ENCODE measurements at regions not wholly inside any gene's neighbourhood (a gene's known extent, or its start where the extent isn't known, plus 50 kb on each side); places are given as distances from the start of the nearest gene placed in this dataset.
"Not testable (repeated sequence)": the region's sequence is repeated elsewhere in the genome, so short reads cannot be mapped to it uniquely, and the experiment has no call there.

DNA sequence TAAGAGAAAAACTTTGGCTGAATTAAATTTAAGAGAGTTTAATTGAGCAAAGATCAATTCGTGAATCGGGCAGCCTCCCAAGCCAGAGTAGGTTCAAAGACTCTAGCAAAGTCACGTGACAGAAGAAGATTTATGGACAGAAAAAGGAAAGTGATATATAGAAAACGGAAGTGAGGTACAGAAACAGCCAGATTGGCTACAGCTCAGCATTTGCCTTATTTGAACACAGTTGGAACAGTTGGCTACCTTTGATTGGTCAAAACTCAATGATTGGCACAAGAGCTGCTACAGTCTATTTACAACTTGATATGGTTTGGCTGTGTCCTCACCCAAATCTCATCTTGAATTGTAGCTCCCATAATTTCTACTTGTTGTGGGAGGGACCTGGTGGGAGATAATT is 102.6 kb downstream of the PLG start:
- DNase-seq, result no peak

DNA sequence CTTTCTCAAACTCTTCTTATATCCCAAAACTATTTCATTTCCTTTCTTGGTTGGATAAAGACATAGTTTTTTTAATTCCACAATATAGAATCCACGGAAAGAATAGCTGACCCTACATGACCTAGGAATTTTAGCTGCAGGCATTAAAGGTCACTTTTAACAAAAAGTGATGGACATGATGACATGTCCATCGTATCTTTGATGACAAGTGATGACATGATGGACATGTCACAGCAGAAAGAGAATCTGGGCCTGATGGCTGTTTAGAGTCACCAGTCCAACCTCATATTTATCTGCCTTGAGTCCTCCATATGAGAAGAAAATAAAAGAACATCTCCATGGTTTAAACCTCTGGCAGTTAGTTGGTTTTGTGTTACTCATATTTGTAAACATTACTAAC is 106.2 kb downstream of the PLG start:
- no peak for DNase-seq

DNA sequence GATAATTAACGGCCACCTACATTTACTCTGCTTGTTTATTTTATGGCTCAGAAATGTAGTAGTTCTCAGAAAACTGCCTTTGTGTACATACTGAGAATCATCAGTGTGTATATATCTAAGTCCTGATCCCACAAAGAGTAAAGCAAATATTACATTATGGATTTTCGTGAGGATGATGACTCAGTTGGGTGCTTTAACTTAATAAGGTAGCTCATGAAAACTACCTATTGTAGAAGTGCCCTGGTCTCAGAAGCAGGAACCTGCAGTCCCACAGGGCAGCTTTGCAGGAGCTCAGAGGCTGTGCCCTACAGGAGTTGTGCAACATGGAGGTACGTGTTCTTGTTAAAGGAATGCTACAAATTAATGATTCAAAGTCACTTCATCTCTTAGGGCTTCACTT is 108.2 kb downstream of the PLG start:
- DNase-seq, result no peak

DNA sequence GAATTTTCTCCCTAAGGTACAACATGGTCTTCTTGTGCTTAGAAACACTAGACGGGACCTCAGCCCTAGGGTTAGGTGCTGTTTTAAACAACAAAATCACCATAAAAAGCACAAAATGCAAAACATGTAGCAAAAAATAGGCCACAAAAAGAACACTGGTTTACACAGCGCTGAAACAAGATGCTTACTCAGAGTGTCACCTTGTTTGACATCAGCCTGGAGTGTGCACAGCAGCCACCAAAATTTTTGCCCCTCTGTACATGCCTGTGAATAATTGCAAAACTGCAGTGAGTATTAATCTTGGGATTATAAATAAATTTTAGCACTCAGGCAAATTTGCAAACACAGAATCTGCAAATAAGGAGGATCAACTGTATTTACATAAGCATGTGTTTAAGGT is 110.1 kb downstream of the PLG start:
- DNase-seq, result no peak

DNA sequence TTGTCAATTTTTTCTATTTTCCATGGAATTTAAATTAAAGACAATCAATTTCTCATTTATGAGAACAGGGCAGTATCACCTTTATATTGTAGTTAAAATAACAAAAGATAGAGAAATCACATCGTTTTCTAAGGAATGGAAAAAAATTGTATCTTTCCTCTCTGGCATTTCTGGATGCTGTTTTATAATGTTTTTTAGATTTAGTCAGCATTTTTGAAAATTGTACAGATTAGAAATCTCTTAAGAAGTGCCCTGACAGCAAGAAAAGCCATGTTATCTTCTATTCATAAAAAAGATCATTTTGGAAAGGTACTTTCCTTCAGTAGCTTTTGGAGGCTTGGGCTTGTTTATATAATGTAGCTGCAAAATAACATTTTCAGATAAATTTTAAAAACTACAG is 116.9 kb downstream of the PLG start:
- no peak for DNase-seq

DNA sequence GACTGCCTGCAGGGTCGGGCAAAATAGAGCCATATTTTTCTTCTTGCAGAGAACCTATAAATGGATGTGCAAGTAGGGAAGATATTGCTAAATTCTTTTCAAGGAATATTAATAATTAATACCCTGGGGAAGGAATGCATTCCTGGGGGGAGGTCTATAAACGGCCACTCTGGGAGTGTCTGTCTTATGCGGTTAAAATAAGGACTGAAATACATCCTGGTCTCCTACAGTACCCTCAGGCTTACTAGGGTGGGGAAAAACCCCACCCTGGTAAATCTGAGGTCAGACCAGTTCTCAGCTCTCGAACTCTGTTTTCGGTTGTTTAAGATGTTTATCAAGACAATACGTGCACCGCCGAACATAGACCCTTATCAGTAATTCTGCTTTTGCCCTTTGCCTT is 118.6 kb downstream of the PLG start:
- DNase-seq, result not testable (repeated sequence)

DNA sequence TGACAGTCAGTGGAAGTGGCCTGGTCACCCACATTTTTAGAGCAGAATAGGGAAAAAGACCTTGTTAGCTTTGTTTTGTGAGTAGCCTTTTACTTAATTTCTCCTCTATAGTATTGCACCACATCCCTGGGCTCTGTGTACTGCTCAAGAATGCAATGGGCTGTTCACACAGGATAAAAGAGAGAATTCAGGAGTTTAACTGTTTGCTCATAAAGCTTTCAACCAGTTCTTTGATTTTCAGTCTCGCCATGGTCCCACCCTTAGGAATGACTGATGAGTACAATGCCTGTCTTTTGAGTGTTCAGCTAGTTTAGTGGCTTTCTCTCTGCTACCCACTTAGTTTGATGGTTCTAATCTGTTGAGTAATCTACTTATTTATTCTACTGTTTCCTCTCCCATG is 129.7 kb downstream of the PLG start:
- no peak for DNase-seq

DNA sequence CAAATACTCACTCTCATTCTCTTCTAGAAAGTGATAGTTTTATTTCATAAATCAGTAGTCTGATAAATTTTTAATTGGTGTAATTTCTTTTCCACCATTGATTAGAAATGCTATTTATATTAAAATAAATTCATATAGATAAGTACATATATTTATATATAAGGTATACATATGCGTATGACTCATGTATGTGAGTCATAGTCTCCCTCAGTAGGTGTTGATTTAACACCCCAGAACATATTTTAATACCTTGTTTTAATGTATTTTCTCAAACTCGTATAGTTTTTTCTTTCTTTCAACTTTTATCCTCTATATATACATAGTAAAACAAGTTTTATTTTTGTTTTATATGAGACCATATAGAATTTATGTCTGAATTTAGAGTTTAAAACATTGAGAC is 130.4 kb downstream of the PLG start:
- no peak for DNase-seq

DNA sequence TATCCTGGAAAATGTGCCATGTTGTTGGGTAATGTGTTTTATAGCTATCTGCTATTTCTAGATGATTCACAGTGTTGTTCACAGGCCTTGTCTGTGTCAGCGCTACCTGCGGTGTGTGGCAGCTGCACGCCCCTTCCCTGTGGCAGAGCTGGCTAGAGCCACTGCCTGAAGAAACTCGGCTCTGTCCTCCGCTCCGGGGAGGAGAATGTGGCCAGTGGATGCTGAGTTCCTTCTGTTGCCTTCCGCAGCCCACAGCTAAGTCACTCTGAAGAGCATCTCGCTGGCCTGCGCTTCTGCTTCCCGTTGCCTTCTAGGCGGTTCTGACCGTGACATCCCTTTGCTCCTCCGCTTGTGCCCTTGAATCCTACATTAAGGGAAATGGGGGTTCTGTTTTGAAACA is 135.1 kb downstream of the PLG start:
- DNase-seq, result no peak

DNA sequence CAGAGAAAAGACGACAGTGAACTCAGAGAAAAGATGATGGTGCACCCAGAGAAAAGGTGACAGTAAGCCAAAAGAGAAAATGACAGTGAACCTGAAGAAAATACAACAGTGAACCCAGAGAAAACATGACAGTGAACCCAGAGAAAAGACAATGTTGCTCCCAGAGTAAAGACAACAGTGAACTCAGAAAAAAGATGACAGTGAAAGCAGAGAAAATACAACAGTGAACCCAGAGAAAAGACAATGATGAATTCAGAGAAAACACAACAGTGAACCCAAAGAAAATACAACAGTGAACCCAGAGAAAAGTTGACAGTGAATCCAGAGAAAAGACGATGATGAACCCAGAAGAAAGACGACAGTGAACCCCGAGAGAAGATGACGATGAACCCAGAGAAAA is 140.5 kb upstream of the MAP3K4 start:
- no peak for DNase-seq

DNA sequence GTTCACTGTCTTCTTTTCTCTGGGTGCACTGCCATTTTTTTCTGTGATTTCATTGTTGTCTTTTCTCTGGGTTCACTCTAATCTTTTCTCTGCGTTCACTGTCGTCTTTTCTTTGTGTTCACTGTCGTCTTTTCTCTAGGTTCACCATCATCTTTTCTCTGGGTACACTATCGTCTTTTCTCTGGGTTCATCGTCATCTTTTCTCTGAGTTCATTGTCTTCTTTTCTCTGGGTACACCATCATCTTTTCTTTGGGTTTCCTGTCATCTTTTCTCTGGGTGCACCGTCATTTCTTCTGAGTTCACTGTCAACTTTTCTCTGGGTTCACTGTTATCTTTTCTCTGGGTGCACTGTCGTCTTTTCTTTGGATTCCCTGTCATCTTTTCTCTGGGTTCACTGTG is 137.6 kb upstream of the MAP3K4 start:
- DNase-seq, result no peak

DNA sequence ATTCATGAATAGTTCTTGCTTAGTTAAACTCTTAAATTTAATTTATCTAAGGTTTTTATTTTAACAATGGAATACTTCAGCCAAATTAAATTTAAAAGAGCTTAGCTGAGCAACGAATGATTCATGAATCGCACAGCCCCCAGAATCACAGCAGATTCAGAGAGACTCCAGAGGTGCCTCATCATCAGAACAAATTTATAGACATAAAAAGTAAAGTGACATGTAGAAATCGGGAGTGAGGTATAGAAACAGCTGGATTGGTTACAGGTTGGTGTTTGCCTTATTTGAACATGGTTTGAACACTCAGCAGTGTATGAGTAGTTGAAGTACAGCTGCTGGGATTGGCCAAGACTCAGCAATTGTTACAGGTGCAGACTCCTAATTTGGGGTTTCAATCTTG is 132.7 kb upstream of the MAP3K4 start:
- no peak for DNase-seq

DNA sequence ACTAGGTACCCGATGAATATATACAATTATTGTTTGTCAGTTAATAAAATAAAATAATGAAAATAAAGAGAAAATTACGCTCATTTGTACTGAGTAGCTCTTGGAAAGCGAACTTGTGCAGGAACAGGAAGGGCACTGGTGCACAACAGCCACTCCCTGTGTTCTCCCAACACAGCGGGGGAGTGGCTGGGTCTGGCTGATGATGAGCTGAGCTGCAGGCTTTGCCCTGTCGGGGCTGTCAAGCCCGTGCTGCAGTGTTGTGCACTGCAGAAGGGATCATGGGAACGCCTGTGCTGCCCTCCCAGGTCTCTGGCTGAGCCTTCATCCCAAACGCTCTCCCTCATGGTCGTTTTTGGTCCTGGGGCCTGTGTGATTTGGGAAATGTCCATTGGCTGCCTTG is 131.7 kb upstream of the MAP3K4 start:
- no peak for DNase-seq

DNA sequence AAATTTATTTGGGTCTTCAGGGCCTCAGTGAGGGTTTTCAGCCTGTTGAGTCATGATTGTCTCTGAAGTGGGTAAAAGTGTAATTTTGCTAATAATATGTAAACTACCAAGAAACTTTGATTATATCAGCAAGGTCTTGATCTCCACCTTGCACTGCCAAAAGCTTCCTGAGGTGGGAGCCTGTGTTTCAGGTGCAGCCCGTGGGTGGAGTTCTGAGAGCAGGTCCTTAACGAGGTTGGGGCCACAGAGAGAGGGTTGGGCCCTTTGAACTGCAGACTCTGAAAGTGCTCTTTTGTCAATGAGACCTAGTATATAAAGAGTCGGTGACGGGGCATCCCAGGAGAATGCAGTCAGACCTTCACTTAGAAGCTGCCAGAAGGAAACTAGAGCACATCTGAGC is 129.7 kb upstream of the MAP3K4 start:
- no peak for DNase-seq

DNA sequence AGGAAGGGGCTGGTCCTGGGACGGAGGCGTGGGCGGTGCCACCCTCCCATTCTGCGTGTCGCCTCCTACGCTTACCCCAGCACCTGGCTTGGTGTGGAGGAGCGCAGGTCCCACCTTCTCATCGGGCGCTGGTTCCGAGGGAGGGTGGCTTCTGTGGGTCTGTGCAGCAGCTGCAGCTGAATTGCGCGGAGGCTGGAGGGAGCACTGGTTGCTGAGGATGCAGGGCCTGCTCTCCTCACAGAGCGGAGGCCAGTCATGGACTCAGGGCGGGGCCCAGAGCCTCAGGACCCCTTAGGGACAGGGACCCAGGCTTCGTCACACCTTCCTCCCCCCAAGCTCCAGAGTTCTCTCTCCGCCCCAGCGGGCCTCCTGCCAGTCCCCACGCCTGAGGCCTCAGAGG is 127.8 kb upstream of the MAP3K4 start:
- no peak for DNase-seq

DNA sequence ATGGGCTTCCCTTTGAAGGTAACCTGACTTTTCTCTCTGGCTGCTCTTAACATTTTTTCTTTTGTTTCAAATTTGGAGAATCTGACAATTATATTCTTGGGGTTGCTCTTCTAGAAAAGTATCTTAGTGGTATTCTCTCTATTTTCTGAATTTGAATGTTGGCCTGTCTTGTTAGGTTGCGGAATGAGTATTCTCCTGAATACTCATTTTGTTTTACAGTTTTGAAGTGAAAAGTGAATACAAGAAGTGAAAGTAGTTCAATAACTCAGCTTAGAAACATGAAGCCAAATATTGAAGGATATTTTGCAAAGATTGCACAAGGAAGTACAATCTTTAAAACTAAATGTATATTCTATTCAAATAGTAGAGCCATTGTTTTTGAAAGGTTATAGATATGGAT is 120.2 kb upstream of the MAP3K4 start:
- no peak for DNase-seq

DNA sequence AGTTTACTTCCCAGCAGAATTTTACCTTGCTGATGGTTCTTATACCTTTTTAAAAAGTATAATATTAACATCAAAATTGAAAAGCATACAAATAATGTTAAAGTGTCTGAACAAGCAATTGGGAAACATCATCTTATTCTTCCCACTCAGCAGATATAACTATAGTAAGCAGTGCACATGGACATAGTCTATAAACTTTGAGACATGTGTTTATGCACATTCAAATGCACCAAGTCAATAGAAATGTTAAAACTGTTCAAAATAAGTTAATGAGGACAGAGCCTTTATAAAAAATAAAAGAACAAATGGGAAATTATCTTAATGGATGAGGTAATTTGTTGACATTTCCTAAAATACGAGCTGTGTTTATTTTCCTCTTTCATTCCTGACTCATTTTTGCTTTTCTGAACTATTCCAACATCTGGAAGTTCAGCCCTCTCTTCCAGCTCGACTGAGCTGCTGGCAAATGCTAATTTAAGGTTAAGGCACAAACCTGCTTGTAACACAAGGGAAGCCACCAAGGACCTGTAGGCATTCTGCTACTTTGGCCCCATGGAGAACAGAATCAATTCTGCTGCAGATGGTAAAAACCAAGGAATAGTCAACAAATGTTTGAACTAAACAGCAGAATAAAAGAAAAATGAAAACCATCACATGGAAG is 110.3 kb upstream of the MAP3K4 start:
- DNase-seq, result no peak

DNA sequence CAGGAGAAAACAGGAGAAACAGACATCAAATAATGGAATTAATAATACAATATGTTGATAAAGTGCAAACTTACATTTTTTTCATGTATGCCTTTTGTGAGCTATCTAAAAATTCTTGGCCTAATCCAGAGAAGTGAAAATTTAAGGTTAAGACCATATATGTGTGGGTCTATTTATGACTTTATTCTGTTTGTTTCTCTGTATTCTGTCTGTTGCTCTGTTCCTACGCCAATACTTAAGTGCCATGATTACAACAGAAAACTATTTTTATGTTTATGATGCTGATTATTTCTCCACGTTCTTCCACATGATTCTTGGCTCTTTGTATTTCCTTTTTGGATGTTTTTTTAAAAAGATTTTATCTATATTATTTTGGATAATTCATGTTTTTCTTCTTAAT is 109.6 kb upstream of the MAP3K4 start:
- no peak for DNase-seq

DNA sequence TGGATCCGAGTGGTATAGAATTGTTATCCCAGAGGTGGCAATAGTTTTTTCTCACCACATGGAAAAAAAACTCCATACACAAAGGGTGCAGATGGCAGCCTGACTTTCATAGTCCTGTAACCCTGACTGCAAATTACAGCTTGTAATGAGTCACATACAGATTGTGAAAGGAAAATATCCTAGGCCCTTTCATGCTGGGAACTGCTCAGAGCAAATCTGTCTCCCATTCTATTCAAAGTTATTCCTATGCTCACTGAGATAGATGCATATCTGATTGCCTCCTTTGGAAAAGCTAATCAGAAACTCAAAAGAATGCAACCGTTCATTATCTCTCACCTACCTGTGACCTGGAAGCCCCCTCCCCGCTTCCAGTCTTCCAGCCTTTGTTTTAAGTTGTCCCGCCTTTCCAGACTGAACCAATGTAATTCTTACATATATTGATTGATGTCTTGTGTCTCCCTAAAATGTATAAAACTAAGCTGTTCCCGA is 108.7 kb upstream of the MAP3K4 start:
- DNase-seq, result no peak

DNA sequence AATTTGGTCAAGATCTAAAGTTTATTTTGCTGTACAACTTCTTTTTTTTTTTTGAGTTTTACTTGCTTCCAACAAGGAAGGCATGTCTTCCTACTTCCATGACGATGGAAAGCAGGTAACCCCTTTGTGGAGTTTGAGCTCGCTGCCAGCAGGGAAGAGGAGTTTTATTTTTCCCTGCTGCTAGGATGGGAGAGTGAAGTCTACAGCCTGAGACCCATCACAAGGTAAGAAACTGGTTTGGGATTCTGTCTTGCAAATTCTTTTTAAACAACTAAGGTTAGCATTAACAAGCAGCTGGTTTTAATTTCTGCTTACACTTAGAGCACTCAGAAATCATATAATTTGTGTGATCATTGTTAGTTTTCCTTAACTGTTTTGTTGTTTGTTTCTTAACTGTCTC is 108.0 kb upstream of the MAP3K4 start:
- DNase-seq, result no peak

DNA sequence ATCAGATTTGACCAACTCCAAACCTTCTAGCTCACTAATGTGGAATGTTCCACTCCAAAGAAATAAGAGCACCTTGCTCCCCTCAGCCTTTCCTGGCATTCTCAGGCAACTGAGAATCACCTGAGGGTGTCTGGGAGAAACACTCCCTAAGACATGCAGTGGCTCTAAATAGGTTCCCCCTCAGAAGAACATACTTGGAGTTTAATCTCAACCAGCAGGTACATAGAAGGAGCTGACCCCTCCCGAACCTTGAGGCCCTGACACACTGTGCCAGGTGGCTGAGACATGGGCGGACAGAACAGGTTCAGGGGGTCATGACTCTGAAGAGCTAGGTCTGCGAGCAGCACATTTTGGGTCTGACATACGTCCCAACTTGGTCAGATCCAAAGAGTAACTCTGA is 107.6 kb upstream of the MAP3K4 start:
- no peak for DNase-seq

DNA sequence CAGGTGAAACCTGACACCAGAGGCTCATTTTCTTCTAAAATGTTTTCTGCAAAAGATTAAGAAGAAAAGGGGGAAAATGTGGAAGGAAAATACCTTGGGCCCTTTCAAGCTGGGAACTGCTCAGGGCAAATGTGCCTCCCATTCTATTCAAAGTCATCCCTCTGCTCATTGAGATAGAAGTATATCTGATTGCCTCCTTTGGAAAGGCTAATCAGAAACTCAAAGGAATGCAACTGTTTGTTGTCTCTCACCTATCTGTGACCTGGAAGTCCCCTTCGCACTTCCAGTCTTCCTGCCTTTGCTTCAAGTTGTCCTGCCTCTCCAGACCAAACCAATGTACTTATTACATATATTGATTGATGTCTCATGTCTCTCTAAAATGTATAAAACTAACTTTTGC is 102.4 kb upstream of the MAP3K4 start:
- DNase-seq, result not testable (repeated sequence)

DNA sequence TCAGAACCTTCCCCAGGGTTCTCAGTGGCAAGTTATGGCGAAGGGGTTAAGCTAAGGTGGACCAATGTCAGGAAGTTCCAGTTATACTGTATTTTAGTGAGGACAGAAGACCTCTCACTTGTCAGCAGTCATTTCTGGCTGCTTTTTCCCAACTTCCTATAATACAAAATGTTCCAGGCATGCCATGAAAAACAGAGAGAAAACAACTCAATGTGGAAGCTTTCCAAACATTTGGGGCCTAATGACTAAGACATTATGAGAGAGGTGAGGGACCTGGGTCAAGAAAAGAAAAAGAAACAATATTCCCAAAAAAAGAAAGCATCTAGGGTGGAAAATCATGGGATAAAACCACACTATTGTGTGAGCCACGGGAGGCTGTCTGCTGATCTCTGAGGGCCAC is 99.9 kb upstream of the MAP3K4 start:
- DNase-seq, result no peak

DNA sequence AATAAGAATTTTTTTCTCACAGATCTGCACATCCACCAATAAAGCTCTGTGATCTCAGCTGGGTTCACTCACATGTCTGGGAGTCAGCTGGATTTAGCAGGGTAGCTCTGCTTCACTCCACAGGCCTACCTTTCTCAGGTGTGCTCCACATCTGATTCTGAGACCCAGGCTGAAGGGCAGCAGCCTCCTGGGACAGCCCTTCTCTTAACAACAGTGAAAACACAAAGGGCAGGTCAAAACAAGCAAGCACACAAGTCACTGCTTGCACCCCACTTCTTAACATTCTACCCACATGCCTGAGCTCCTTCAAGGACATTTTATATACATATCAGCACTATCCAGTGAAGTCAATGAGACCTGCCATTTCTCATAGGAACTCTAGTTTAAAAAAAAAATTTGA is 96.0 kb upstream of the MAP3K4 start:
- no peak for DNase-seq

DNA sequence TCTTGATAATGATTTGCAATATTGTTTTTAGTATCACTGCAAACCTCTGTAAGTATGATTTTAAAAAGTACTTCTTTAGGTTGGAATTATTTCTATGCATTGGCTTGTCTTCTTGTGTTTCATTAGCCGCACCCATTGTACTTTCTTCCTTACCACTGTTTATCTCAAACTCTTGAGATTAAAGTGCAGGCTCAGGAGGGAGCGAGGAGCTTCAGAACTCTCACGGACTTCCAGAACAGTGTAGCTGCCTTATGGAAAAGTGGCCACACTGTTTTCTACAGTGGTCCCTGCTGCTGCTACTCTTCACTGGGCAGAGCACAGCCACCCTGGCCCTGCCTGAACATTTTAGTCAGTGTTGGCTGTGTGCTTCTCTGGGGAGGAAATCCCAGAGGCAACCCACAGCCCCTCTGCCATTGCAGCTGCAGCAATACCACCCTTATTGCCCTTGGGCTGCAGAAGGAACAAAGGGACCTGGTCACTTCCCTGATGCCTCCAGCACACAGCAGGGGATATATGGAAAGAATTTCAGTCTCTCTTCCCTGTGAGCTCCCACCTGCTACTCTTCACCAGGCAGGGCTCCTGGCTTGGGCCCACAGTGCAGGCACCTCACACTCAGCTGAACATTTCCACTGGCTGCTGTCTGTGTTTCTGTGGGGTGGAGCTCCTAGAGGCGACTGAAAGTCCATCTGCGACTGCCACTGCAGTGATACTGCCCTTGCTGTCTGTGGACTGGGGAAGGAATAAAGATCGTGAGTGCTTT is 91.7 kb upstream of the MAP3K4 start:
- DNase-seq, result no peak
